ENCODE measurements at regions not wholly inside any gene's neighbourhood (a gene's known extent, or its start where the extent isn't known, plus 50 kb on each side); places are given as distances from the start of the nearest gene placed in this dataset.

DNA sequence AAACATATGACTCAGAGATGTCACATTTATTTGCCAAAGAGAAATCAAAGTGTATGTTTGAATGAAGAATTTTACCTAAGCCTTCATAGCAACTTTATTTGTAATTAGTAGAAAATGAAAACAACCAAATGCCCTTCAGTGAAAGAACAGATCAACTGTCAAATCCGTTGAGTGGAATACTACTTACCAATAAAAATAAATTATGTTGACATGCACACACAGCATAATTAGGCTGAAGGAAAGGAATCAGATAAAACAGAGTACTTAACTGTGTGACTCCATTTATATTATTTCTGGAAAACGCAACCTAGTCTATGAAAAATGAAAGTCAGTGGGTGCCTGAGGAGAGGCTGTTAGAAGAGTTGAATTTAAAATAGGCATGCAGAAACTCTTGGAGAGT, 1034.6 kb upstream of the PCDH9 start:
- no peak overlapping the region for H2AFZ ChIP-seq (ENCODE audit: low read depth)
- H3K4me2 ChIP-seq: no peak overlapping the region
- no peaks in the 10 kb centered on the region for H3K4me1 ChIP-seq (ENCODE audit: control insufficient read depth in 1 of 2, insufficient read depth in 2 of 2, low read depth in 1 of 2, low read length in 1 of 2)
- CTCF ChIA-PET: no interaction called here
- H3K27ac ChIP-seq (ENCODE audit: low read depth in 2 of 2, low read length in 1 of 2): no peak overlapping the region
- H3K9ac ChIP-seq: no peak overlapping the region
- no peaks in the 10 kb centered on the region for H3K79me2 ChIP-seq (ENCODE audit: insufficient read depth)
- no peaks in the 10 kb centered on the region for H3F3A ChIP-seq (replicated peaks; ENCODE audit: insufficient read depth)
- WGBS (ENCODE audit: low lambda C conversion rate): 66% methylated on average over 2 of the region's 2 CpGs
- H4K20me1 ChIP-seq (ENCODE audit: insufficient read depth): no peaks in the 10 kb centered on the region
- TF ChIP-seq TCF12 (IDR thresholded peaks at IDR 0.05) (no peak), YY1 (IDR thresholded peaks at IDR 0.05; ENCODE audit: low read depth) (no peak), RFX5 (IDR thresholded peaks at IDR 0.05; ENCODE audit: low read length) (no peak), SMC3 (IDR thresholded peaks at IDR 0.05; ENCODE audit: low read depth, low read length) (no peak), NRF1 (IDR thresholded peaks at IDR 0.05; ENCODE audit: low read depth, low read length) (no peak), TAF1 (IDR thresholded peaks at IDR 0.05; ENCODE audit: borderline replicate concordance, low read depth, low read length) (no peak), NFIC (IDR thresholded peaks at IDR 0.05; ENCODE audit: borderline replicate concordance) (no peak), GATA2 (CRISPR knock-in tag; IDR thresholded peaks at IDR 0.05) (no peak), GABPA (IDR thresholded peaks at IDR 0.05; ENCODE audit: low read depth) (no peak), CHD2 (IDR thresholded peaks at IDR 0.05; ENCODE audit: low read length, partially characterized antibody) (no peak), ELF1 (IDR thresholded peaks at IDR 0.05) (no peak)
- TF ChIP-seq, protein P1, sequence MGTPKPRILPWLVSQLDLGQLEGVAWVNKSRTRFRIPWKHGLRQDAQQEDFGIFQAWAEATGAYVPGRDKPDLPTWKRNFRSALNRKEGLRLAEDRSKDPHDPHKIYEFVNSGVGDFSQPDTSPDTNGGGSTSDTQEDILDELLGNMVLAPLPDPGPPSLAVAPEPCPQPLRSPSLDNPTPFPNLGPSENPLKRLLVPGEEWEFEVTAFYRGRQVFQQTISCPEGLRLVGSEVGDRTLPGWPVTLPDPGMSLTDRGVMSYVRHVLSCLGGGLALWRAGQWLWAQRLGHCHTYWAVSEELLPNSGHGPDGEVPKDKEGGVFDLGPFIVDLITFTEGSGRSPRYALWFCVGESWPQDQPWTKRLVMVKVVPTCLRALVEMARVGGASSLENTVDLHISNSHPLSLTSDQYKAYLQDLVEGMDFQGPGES (IDR thresholded peaks at IDR 0.05; ENCODE audit: low read depth, low read length): no peak
- TF ChIP-seq, protein P2, sequence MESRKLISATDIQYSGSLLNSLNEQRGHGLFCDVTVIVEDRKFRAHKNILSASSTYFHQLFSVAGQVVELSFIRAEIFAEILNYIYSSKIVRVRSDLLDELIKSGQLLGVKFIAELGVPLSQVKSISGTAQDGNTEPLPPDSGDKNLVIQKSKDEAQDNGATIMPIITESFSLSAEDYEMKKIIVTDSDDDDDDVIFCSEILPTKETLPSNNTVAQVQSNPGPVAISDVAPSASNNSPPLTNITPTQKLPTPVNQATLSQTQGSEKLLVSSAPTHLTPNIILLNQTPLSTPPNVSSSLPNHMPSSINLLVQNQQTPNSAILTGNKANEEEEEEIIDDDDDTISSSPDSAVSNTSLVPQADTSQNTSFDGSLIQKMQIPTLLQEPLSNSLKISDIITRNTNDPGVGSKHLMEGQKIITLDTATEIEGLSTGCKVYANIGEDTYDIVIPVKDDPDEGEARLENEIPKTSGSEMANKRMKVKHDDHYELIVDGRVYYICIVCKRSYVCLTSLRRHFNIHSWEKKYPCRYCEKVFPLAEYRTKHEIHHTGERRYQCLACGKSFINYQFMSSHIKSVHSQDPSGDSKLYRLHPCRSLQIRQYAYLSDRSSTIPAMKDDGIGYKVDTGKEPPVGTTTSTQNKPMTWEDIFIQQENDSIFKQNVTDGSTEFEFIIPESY (IDR thresholded peaks at IDR 0.05; ENCODE audit: borderline replicate concordance, low read depth): no peak
- TF ChIP-seq, protein P3, sequence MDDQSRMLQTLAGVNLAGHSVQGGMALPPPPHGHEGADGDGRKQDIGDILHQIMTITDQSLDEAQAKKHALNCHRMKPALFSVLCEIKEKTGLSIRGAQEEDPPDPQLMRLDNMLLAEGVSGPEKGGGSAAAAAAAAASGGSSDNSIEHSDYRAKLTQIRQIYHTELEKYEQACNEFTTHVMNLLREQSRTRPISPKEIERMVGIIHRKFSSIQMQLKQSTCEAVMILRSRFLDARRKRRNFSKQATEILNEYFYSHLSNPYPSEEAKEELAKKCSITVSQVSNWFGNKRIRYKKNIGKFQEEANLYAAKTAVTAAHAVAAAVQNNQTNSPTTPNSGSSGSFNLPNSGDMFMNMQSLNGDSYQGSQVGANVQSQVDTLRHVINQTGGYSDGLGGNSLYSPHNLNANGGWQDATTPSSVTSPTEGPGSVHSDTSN (IDR thresholded peaks at IDR 0.05): no peak
- TF ChIP-seq, protein P4, sequence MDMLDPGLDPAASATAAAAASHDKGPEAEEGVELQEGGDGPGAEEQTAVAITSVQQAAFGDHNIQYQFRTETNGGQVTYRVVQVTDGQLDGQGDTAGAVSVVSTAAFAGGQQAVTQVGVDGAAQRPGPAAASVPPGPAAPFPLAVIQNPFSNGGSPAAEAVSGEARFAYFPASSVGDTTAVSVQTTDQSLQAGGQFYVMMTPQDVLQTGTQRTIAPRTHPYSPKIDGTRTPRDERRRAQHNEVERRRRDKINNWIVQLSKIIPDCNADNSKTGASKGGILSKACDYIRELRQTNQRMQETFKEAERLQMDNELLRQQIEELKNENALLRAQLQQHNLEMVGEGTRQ (IDR thresholded peaks at IDR 0.05; ENCODE audit: borderline replicate concordance, low read depth, low read length): no peak
- H3K36me3 ChIP-seq (replicated peaks in 1 of 2; ENCODE audit: control insufficient read depth in 1 of 2, insufficient read depth in 2 of 2, low read length in 1 of 2): no peaks in the 10 kb centered on the region
- H3K9me3 ChIP-seq: no peaks in the 10 kb centered on the region
- POLR2A ChIA-PET: no interaction called here
- H3K4me3 ChIP-seq (ENCODE audit: low read depth in 2 of 2, low read length in 1 of 2): no peak overlapping the region
- H3K9me2 ChIP-seq: no peaks in the 10 kb centered on the region
- H3K27me3 ChIP-seq (ENCODE audit: insufficient read depth): no peaks in the 10 kb centered on the region
- DNase-seq: no peak

Measured in SK-N-SH (cell line).